Fibroblast of lung (primary cell): ENCODE measurements at regions not wholly inside any gene's neighbourhood (a gene's known extent, or its start where the extent isn't known, plus 50 kb on each side); places are given as distances from the start of the nearest gene placed in this dataset.
"Not testable (repeated sequence)": the region's sequence is repeated elsewhere in the genome, so short reads cannot be mapped to it uniquely, and the experiment has no call there.

Experiments used
- DNase-seq, 2 donors: peaks; one replicate each; pipeline versions ENCODE4 v3.0.0 to v3.0.0-alpha.2; 2010; ENCODE audit warnings: low read depth in 2 of 2
- H2AFZ ChIP-seq: 2 replicates; pipeline ENCODE4 v1.5.1; 2012; ENCODE audit warnings: low read length, control low read depth, inconsistent platforms
- H3K27ac ChIP-seq: 2 replicates; pipeline ENCODE4 v1.5.1; 2011; ENCODE audit warnings: low read length, control low read depth; ENCODE audit not compliant: insufficient read depth
- H3K27me3 ChIP-seq: 2 replicates; pipeline ENCODE4 v1.5.1; 2011; ENCODE audit warnings: mild to moderate bottlenecking, low read length; ENCODE audit not compliant: control insufficient read depth, insufficient read depth
- H3K36me3 ChIP-seq: 2 replicates; pipeline ENCODE4 v1.5.1; 2011; ENCODE audit warnings: low read length; ENCODE audit not compliant: control insufficient read depth, insufficient read depth
- H3K4me1 ChIP-seq: 2 replicates; pipeline ENCODE4 v1.5.1; 2011; ENCODE audit warnings: low read length; ENCODE audit not compliant: control insufficient read depth, insufficient read depth; ENCODE audit errors: extremely low read depth
- H3K4me2 ChIP-seq: 2 replicates; pipeline ENCODE4 v1.5.1; 2011; ENCODE audit warnings: low read length, control low read depth; ENCODE audit not compliant: insufficient read depth; ENCODE audit errors: extremely low read depth
- H3K4me3 ChIP-seq, 4 experiments: fragments of 200-600 bp in 1 of 4; sonication (generic) in 1 of 4; replicated peaks in 1 of 4; 2 replicates each; pipeline ENCODE4 v1.5.1; 2011 to 2016; ENCODE audit warnings: low read length in 4 of 4, low read depth in 3 of 4, mild to moderate bottlenecking in 3 of 4, control low read depth in 2 of 4, inconsistent platforms in 1 of 4, mixed read lengths in 1 of 4; ENCODE audit not compliant: insufficient read depth in 1 of 4; ENCODE audit errors: control extremely low read depth in 1 of 4
- H3K79me2 ChIP-seq: 2 replicates; pipeline ENCODE4 v1.5.1; 2012; ENCODE audit warnings: mild to moderate bottlenecking, low read length, inconsistent platforms; ENCODE audit not compliant: control insufficient read depth, insufficient read depth
- H3K9ac ChIP-seq: 2 replicates; pipeline ENCODE4 v1.5.1; 2011; ENCODE audit warnings: mild to moderate bottlenecking, low read length, control low read depth; ENCODE audit not compliant: insufficient read depth
- H3K9me3 ChIP-seq: 2 replicates; pipeline ENCODE4 v1.5.1; 2012; ENCODE audit warnings: low read depth, low read length; ENCODE audit not compliant: control insufficient read depth, insufficient read depth
- H4K20me1 ChIP-seq: 2 replicates; pipeline ENCODE4 v1.5.1; 2011; ENCODE audit warnings: low read length; ENCODE audit not compliant: control insufficient read depth, insufficient read depth; ENCODE audit errors: extremely low read depth
- CTCF ChIP-seq, 2 donors: IDR thresholded peaks in 1 of 2; conservative IDR thresholded peaks in 1 of 2; 1 replicate in 1 of 2; 2 replicates in 1 of 2; pipeline ENCODE4 v1.5.1; 2011 to 2012; ENCODE audit warnings: low read length in 2 of 2, control low read depth in 1 of 2, inconsistent platforms in 1 of 2, low read depth in 1 of 2, mild to moderate bottlenecking in 1 of 2
- EZH2 ChIP-seq: IDR thresholded peaks from 2 replicates; pipeline ENCODE4 v1.5.1; 2012; ENCODE audit warnings: low read length, control low read depth, mild to moderate bottlenecking; ENCODE audit errors: missing control alignments

GRCh38 chr1:81730881-81731280 lies 69.9 kb upstream of the ADGRL2 start:
- Histone ChIP-seq H3K4me1 (no peaks in the 10 kb centered on the region), H3K9ac (no peak overlapping the region), H3K36me3 (no peaks in the 10 kb centered on the region), H3K27me3 (no peaks in the 10 kb centered on the region), H3K4me3 (no peak overlapping the region), H3K9me3 (no peaks in the 10 kb centered on the region), H4K20me1 (no peaks in the 10 kb centered on the region), H3K27ac (no peak overlapping the region), H2AFZ (no peak overlapping the region), H3K4me2 (no peak overlapping the region), H3K79me2 (no peaks in the 10 kb centered on the region)
- DNase-seq = no peak
- TF ChIP-seq CTCF (conservative IDR thresholded peaks at IDR 0.05 in 1 of 2, IDR thresholded peaks at IDR 0.05 in 1 of 2; ENCODE audit: low read depth in 1 of 2, low read length in 2 of 2) (no peak), EZH2 (no peak)

GRCh38 chr1:81730299-81730698 lies 70.4 kb upstream of the ADGRL2 start:
- not testable (repeated sequence) for H3K4me3 ChIP-seq, H3K4me2 ChIP-seq, H3K9me3 ChIP-seq

GRCh38 chr1:81729818-81730217 lies 70.9 kb upstream of the ADGRL2 start:
- H3K79me2 ChIP-seq = no peaks in the 10 kb centered on the region
- no peaks in the 10 kb centered on the region for H4K20me1 ChIP-seq
- no peak overlapping the region for H3K4me2 ChIP-seq
- no peak overlapping the region for H3K27ac ChIP-seq
- no peaks in the 10 kb centered on the region for H3K27me3 ChIP-seq
- H2AFZ ChIP-seq = no peak overlapping the region
- no peak overlapping the region for H3K9ac ChIP-seq
- H3K36me3 ChIP-seq = no peaks in the 10 kb centered on the region
- DNase-seq = no peak
- TF ChIP-seq EZH2 (no peak), CTCF (conservative IDR thresholded peaks at IDR 0.05 in 1 of 2, IDR thresholded peaks at IDR 0.05 in 1 of 2; ENCODE audit: low read depth in 1 of 2, low read length in 2 of 2) (no peak)
- no peaks in the 10 kb centered on the region for H3K4me1 ChIP-seq
- no peak overlapping the region for H3K4me3 ChIP-seq
- no peaks in the 10 kb centered on the region for H3K9me3 ChIP-seq

More at GRCh38 chr1:81730299-81730698, 70.4 kb upstream of the ADGRL2 start:
- not testable (repeated sequence) for H3K4me1 ChIP-seq, H3K27ac ChIP-seq, H3K79me2 ChIP-seq, H3K36me3 ChIP-seq, H3K9ac ChIP-seq, H2AFZ ChIP-seq, DNase-seq, H4K20me1 ChIP-seq, H3K27me3 ChIP-seq

- Histone ChIP-seq H3K79me2 (no peaks in the 10 kb centered on the region), H3K27me3 (no peaks in the 10 kb centered on the region), H3K36me3 (no peaks in the 10 kb centered on the region), H3K27ac (no peak overlapping the region), H4K20me1 (no peaks in the 10 kb centered on the region), H3K4me2 (no peak overlapping the region), H3K9ac (no peak overlapping the region), H3K4me1 (no peaks in the 10 kb centered on the region), H2AFZ (no peak overlapping the region), H3K4me3 (no peak overlapping the region), H3K9me3 (no peaks in the 10 kb centered on the region)
- TF ChIP-seq EZH2 (no peak), CTCF (conservative IDR thresholded peaks at IDR 0.05 in 1 of 2, IDR thresholded peaks at IDR 0.05 in 1 of 2; ENCODE audit: low read depth in 1 of 2, low read length in 2 of 2) (no peak)
- no peak for DNase-seq
Observed at GRCh38 chr1:81729239-81729638, 71.5 kb upstream of the ADGRL2 start.
